ENCODE measurements at regions not wholly inside any gene's neighbourhood (a gene's known extent, or its start where the extent isn't known, plus 50 kb on each side); places are given as distances from the start of the nearest gene placed in this dataset.

GRCh38 chr4:59002148-59002547 lies 1892.0 kb upstream of the IGFBP7 start:
- Histone ChIP-seq H3K27ac (no peak overlapping the region), H3K36me3 (no peaks in the 10 kb centered on the region), H3K4me1 (no peaks in the 10 kb centered on the region), H3K27me3 (no peaks in the 10 kb centered on the region), H3K4me3 (no peak overlapping the region), H3K9me3 (no peaks in the 10 kb centered on the region)
- DNase-seq (ENCODE audit: low spot score in 2 of 2), result no peak
- 68% methylated on average over 1 of the region's 1 CpG for WGBS
- TF ChIP-seq, protein P1, sequence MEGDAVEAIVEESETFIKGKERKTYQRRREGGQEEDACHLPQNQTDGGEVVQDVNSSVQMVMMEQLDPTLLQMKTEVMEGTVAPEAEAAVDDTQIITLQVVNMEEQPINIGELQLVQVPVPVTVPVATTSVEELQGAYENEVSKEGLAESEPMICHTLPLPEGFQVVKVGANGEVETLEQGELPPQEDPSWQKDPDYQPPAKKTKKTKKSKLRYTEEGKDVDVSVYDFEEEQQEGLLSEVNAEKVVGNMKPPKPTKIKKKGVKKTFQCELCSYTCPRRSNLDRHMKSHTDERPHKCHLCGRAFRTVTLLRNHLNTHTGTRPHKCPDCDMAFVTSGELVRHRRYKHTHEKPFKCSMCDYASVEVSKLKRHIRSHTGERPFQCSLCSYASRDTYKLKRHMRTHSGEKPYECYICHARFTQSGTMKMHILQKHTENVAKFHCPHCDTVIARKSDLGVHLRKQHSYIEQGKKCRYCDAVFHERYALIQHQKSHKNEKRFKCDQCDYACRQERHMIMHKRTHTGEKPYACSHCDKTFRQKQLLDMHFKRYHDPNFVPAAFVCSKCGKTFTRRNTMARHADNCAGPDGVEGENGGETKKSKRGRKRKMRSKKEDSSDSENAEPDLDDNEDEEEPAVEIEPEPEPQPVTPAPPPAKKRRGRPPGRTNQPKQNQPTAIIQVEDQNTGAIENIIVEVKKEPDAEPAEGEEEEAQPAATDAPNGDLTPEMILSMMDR (IDR thresholded peaks at IDR 0.05), result no peak
- no peak for TF ChIP-seq EP300 (IDR thresholded peaks at IDR 0.05)
- no peak for TF ChIP-seq POLR2A (IDR thresholded peaks at IDR 0.05)
- TF ChIP-seq POLR2AphosphoS5 (IDR thresholded peaks at IDR 0.05), result no peak

DNA sequence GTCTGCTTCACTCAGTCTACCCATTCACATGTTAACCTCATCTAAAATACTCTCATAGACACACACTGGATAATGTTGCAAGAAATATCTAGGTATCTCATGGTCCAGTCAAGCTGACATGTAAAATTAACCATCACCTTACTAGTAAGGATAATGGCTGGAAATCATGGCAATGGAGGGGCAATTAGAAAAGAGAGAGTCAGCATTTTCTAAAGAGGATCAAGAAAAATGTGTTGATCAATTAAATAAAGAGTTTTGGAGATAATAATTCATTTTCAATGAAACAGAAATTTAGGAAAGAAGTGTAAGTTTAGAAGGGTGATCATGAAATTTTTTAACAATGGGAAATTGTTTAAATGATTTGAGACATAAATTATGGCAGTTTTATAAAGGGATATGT lies 1914.1 kb upstream of the IGFBP7 start:
- no peak overlapping the region for H3K27ac ChIP-seq
- no peaks in the 10 kb centered on the region for H3K36me3 ChIP-seq
- no peak for DNase-seq (ENCODE audit: low spot score in 2 of 2)
- H3K9me3 ChIP-seq, result no peaks in the 10 kb centered on the region
- no peak overlapping the region for H3K4me3 ChIP-seq
- TF ChIP-seq POLR2AphosphoS5 (IDR thresholded peaks at IDR 0.05) (no peak), POLR2A (IDR thresholded peaks at IDR 0.05) (no peak), EP300 (IDR thresholded peaks at IDR 0.05) (no peak)
- TF ChIP-seq, protein P1 (IDR thresholded peaks at IDR 0.05), result no peak
- no peaks in the 10 kb centered on the region for H3K4me1 ChIP-seq
- no peaks in the 10 kb centered on the region for H3K27me3 ChIP-seq

DNA sequence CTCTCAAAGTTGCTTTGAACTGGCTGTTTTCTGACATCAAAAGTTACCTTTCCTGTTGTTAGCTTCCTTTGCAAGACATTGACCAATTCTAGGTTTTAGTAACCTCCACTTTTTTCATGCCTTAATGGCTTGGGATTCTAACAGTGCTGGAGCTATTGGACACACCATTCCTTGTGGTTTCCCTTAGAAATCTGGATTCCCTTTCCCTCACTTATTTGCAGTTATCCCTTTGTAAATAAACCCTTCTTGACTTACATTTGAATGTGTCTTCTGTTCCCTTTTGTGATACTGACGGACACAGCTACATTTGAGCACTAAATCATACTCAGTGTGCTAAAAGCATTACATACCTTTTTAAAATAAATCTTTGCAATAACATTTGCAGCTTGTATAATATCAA lies 1927.6 kb upstream of the IGFBP7 start:
- 71% methylated on average over 1 of the region's 1 CpG for WGBS
- TF ChIP-seq POLR2AphosphoS5 (IDR thresholded peaks at IDR 0.05) (no peak), POLR2A (IDR thresholded peaks at IDR 0.05) (no peak), EP300 (IDR thresholded peaks at IDR 0.05) (no peak)
- TF ChIP-seq, protein P1 (IDR thresholded peaks at IDR 0.05), result no peak

DNA sequence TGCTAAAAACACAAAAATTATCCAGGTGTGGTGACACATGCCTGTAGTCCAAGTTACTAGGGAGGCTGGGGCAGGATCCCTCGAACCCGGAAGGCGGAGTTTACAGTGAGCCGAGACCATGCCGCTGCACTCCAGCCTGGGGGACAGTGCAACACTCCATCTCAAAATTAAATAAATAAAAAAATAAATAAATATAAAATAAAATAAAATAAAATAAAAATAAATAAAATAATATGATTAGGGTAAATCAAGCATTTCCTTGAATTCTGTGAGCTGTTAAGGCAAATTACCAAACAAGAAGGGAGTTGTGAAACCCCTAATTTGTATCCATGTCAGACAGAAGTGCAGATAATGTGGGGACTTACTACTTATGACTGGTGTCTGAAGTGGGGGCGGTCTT lies 1928.9 kb upstream of the IGFBP7 start:
- TF ChIP-seq POLR2AphosphoS5 (IDR thresholded peaks at IDR 0.05) (no peak), EP300 (IDR thresholded peaks at IDR 0.05) (no peak), POLR2A (IDR thresholded peaks at IDR 0.05) (no peak)
- TF ChIP-seq, protein P1 (IDR thresholded peaks at IDR 0.05), result no peak
- no peak for DNase-seq (ENCODE audit: low spot score in 2 of 2)
- Histone ChIP-seq H3K36me3 (no peaks in the 10 kb centered on the region), H3K27ac (no peak overlapping the region), H3K27me3 (no peaks in the 10 kb centered on the region), H3K4me1 (no peaks in the 10 kb centered on the region), H3K9me3 (no peaks in the 10 kb centered on the region), H3K4me3 (no peak overlapping the region)
- 93% methylated on average over 6 of the region's 6 CpGs for WGBS

More for the DNA sequence above, 1927.6 kb upstream of the IGFBP7 start:
- Histone ChIP-seq H3K27me3 (no peaks in the 10 kb centered on the region), H3K27ac (no peak overlapping the region), H3K4me3 (no peak overlapping the region), H3K9me3 (no peaks in the 10 kb centered on the region), H3K4me1 (no peaks in the 10 kb centered on the region), H3K36me3 (no peaks in the 10 kb centered on the region)
- DNase-seq (ENCODE audit: low spot score in 2 of 2), result no peak

GRCh38 chr4:59044286-59044900 lies 1934.2 kb upstream of the IGFBP7 start:
- H3K27me3 ChIP-seq, result no peaks in the 10 kb centered on the region
- no peaks in the 10 kb centered on the region for H3K9me3 ChIP-seq
- no peaks in the 10 kb centered on the region for H3K36me3 ChIP-seq
- no peak for DNase-seq (ENCODE audit: low spot score in 2 of 2)
- no peaks in the 10 kb centered on the region for H3K4me1 ChIP-seq
- no peak overlapping the region for H3K27ac ChIP-seq
- WGBS, result 39% methylated on average over 5 of the region's 5 CpGs
- TF ChIP-seq, protein P1 (IDR thresholded peaks at IDR 0.05), result no peak
- no peak for TF ChIP-seq POLR2AphosphoS5 (IDR thresholded peaks at IDR 0.05)
- TF ChIP-seq POLR2A (IDR thresholded peaks at IDR 0.05), result no peak
- TF ChIP-seq EP300 (IDR thresholded peaks at IDR 0.05), result no peak
- no peak overlapping the region for H3K4me3 ChIP-seq
